Activated CD4-positive, alpha-beta T cell treated with anti-CD3 and anti-CD28 coated beads, Interleukin-2, Interleukin-6, amounts not matched to agents 100 ng/mL and 50 ng/mL, durations not matched to agents 16 hours and 8 hours (primary cell): ENCODE measurements at regions not wholly inside any gene's neighbourhood (a gene's known extent, or its start where the extent isn't known, plus 50 kb on each side); places are given as distances from the start of the nearest gene placed in this dataset.

Experiments used
- DNase-seq: peaks from one replicate; pipeline ENCODE4 v3.0.0-alpha.2; 2020

DNA sequence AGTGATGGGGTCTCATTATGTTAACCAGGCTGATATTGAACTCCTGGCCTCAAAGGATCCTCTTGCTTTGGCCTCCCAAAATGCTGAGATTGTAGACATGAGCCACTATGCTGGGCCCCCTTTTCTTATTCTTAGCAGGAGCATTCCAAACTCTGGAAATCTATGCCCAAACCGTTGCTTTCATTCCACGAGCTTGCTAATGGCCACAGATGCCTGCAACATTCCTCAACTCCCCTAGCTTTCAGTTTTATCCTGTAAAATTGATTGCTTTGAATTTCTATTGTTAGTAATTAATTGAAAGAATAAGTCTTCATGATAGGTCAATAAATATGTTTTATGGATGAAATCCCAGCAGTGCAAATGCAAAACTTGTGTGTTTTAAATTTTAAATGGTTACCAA, 564.8 kb upstream of the WWC1 start:
- DNase-seq, result no peak

DNA sequence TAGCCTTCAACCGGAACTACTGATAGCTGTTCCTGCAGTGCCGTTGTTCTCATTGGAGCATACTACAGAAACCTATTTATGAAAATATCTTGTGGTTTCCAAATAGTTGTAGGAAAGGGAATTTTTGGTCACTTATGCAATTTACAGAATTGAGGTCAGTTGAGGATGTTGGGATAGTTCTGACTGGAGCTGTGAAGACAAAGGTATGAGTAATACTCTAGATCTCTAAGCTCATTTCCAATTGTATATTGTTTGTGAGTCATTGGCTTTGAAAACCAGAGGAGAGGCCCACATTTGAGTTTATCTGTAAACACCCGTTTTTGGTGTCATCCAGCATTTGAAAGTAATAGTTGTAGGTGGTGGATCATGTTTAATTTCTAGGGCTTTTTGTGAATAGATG, 561.3 kb upstream of the WWC1 start:
- no peak for DNase-seq

DNA sequence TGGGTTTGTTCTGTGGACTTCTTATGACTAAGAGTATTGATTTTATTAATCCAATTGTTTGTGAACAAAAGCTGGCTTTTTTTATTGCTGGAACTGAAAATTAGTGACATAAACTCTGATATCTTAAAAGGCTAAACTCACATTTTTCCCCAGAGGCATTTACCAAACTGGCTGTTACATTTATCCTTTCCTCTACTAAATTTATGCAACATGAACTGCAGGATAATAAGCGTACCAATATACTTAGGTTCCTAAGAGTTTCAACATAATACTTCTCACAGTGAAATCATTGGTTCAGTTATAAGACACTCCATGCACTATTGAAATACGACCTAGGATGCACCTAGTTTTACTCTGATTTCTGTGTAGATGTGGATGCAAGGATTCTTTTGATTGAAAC, 560.8 kb upstream of the WWC1 start:
- DNase-seq, result no peak

DNA sequence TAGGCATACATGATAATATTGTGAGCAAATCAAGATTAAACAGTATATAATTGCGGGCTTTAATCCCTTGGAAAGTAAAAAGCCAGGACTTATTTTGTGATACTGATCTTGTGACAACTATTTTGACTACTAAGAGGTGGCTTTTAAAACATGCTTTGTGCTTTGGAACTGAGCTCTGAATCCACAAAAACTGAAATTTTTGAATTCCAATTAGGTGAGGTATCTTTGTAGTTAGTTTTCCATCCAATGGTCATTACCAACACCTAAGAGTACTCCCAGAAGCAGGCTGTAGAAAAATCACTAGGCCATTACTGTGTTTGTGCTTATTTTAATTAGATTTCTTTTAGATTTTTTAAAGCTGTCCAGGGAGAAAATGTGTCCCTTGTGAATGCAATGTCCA, 559.5 kb upstream of the WWC1 start:
- DNase-seq, result no peak

DNA sequence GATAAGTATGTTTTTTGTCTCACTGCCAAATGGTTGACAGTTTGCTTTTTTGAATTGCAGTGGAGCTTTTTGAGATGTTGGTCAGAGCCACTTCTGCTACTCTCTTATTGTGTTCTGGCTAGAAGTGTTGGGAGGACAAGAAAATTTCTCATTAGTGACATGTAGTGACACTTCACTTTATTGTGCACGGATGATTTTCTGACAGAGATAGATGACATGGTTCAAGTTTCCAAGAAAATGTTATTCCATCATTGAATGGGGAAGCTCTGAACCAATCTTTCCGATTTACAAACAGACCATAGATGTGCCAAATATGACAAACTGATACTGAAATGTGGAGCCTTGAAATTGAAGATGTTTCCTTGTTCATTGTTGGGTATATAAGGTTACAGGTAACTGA, 558.9 kb upstream of the WWC1 start:
- no peak for DNase-seq

DNA sequence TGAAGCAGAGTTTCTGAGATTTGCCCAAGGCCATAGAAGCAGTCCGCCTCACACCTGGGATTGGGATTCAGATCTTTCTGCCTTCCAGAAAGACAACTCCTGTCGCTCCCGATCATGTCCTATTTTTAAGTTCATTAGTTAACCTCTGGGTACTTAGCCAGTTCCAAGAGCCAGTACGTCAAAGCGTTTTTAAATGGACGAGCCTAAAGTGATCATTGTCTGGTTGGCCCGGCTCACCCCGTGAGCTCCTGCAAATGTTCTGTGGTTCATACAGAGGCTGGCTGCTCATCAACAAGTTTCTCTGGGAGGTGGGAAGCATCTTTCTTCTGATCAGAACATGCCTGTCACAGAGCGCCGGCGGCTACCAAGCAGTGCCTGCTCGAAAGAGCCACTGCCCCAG, 554.5 kb upstream of the WWC1 start:
- no peak for DNase-seq

DNA sequence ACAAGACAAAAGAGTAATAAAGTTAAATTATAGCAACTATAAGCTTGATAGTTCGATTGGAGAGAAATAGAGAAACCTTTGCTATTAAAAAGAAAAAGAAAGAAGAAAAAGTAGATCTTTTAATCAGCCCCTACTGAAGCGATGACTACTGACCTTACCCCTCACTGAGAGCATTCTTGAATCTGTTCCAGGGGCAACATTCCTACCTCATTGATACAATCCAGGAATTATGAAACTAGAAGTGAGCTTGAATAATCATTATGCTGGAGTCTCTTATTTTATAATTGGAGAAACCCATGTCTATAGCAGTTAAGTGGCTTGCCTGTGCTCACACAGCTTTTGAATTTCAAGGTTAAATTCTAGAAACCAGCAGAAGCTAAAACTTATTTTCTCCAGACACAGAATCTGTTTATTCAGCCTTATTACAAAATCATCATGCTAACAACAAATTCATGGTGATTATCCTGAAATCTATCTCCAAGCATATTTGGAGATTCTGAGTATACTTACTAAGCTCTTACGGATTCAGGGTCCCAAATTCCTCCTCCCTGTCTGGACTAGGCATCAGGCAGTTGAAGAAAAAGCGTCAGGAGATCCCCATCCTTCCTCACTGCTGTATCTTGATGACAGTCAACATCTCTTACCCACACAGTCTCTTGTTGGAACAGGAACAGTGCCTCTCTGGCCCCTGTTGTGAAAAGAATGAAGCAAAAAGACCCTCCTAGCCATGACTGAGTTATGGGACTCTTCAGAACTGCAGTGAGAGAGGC, 547.6 kb upstream of the WWC1 start:
- DNase-seq, result no peak

DNA sequence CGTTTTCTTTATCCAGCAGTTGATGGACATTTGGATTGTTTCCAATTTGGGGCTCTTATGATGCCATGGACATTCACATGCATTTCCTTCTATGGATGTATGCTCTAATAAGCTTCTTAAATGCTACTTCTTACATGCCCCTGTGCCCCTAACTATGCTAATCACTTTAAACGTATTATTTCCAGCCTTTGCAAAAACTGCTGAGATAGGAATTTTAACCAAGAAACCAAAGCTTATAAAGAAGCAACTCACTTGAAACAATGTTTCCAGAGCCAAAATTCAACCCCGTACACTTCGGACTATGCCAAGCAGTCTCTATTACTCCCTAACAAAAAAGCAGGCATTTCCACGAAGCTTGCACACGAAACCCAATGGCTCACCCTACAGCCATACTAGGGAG, 545.6 kb upstream of the WWC1 start:
- no peak for DNase-seq

DNA sequence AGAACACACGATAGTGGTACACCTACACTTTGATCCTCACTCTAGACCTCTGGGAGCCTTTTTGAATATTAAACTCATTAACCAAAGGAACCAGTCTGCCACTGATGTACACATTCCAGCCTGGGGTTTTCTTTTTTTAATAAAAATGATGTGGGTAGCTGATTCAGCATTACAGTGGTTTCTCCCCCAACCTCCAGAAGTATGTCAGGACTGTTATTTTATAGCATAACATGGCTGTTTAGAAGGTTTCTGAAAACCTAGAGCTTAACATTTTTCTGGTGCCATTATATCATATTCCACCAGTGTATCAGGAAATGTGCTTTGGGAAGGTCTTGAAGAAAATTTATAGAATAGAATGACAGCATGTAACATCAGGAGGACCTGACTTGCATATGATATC, 540.9 kb upstream of the WWC1 start:
- DNase-seq, result no peak

DNA sequence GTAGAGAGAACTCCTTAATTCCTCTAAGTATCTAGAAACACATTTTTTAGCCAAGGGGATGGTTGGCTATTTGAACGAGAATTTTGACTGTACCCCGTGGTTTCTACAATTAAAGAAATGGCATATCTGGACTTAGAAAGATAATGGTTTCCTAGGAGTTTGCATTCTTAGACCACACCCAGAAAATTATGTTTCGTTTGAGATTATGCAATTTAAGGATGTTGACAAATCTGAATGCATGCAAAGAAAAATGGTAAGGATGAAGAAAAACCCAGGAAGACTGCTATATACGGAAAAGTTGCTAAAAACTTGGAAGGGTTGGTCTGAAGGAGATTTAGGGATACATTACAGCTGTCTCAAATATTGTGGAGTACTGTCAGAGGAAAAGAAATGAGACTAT, 538.5 kb upstream of the WWC1 start:
- DNase-seq, result no peak

DNA sequence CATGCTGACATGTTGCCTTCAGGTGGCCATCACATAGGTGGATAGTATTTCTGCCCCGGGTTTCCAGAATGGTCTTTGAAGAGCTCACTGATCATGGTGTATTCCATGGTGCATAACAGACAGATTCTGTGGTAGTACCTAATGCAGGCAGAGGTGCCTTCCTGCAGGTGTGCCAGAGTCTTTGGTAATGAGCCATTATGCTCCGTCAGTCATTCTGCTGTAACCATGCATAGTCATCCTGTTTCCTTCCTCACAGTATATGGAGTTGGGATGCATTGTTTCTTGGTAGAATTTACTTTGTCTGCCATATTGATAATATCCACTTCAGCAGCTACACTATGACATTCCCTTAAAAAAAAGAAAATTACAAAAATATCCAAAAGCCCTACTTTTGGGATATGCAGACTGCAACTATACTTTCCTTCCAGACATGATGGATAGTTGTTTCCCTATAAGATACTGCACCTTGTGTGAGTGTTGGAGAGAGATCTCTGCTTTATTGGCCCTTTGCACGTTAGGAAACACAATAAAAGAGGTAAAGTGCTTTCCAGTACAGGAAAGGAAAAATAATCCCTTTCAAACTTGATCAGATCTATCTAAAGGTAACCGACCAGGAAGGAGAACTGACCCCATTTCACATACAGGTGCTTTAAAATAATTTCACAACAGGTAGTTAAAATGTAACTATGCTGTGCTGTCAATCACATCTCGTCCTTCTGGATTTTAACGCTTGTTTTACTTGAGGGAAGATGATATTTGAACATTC, 537.5 kb upstream of the WWC1 start:
- no peak for DNase-seq

DNA sequence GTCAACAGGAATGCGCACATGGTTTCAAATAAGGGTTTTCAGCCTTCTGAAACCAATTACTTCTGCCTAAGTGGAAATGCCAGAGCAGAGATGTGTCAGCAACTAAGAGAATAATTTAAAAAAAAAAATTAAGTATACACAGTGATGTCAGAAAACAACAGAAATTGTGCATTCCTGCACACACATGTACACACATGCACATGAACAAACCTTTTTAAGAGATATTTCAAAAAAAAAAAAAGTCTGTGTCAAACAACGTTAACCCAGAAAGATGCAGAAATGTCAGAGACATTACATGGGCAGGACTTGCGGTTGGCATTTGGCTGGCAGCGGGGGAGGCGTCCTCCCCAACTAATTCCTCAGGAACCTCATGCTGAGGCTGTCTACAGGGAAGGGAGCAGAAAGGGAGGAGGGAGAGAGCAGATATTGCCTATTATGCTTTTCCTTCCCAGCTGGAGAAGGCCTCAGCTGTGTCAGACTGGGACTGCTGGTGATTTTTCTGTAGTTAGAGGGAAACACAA, 536.9 kb upstream of the WWC1 start:
- DNase-seq, result no peak

DNA sequence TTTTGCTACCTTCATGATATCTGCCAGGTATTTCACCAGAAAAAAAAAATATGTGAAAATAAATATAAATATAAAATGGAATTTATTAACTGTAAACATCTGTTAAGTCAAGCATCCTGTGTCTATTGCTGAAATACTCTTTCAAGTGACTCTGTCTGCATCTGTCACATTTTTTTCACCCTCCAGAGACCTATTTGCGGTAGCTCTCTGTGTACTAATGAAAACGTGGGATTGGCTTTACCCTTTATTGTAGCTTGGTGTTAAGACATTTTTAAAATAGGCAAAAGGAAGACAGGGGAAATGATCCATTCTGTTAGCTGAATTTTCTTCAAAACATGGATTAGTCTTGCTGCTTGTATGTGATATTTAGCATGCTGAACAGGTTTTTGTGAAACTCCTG, 536.0 kb upstream of the WWC1 start:
- DNase-seq, result no peak

DNA sequence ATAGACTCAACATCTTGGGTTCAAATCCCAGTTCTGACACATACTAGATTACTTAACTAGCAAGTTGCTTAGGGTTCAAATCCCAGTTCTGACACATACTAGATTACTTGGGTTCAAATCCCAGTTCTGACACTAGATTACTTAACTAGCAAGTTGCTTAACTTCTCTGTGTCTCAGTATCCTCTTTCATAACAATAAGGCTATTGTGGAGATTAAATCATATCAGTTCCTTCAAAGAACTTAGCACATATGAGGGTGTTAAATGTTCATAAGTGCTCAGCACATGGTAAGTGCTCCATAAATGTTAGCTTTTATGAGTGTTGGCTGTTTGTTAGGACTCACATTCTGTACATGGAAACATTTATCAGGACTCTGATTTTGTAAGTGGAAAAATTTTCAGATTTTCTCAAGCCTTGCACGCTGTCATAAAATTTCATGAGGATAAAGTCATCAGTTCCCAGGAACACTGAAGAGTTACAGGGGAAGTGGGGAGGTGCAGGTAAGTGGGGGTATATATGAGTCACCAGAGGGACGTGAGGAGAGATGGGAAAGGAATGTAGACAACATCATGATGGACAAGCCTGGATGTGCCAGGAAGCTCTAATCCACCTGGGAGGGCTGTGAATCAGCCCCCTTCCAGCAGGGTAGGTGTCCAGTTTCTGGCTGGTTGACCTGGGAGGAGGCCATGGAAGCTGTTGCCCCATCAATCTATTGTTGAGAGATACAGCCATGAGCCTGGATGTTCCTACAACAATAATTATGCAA, 532.2 kb upstream of the WWC1 start:
- DNase-seq, result no peak

DNA sequence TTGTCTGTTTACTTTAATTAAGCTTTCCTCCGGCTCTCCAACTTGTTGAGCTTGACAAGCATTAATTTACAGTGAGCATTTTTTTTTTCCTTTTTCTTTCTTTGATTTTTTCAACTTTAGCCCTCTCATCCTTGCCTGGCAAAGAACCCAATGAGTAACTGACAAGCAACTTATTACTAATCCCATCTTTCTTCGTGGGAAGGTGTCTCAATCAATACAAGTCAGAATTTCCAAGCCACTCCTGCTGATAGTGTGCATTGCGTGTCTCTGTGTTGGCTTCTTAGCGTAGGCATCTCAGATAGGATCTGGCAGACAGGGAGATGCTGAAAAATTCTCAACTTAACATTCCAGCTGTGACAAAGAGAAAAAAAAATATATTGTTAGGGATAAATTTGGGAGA, 527.7 kb upstream of the WWC1 start:
- DNase-seq, result no peak

DNA sequence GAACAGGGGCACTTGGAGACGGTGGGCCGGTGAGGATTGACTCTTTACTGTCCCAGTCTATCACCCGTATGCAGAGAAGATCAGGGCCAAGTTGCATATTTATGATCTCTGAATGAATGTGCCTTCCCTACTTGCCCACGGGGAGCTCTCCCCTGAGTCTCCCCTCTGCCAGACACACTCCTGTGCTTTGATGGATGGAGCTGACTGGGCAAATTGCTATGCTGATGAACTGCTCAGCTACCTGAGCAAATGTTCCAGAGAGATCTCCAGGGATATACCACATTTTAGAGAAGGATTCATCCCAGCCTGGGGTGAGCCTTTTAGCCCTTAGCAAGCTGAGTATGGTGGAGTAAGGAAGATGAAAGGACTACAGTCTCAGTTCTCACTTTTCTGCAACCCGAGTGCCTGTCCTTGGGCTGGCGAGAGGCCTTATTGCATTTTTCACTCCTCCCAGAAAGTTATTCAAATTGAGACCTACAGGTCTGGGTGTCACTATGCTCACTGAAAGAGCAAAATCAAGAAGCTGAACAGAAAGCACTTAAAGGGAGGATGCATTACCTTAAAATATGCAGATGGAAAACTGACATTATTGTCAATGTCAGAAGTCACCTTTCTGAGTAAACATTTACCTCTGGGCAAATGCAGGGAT, 526.7 kb upstream of the WWC1 start:
- DNase-seq, result no peak

DNA sequence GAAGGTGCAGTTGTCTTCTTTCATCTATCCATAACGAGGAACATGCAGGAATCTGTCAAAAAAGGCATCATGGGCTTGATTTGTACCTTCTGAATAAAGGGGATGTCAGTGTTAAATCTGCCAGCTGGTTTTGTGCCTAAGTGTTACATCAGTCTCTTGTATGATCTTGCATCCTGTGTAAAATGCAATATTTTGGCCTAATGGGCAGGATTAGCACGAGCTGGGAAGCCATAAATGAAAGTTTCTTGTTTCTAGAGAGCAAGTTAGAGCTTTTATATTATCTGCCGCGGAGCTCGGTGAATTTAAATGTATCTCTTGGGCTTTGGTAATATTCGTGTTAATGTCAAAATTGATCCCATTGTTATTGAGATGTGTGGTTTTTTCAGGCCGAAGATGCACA, 526.1 kb upstream of the WWC1 start:
- no peak for DNase-seq

DNA sequence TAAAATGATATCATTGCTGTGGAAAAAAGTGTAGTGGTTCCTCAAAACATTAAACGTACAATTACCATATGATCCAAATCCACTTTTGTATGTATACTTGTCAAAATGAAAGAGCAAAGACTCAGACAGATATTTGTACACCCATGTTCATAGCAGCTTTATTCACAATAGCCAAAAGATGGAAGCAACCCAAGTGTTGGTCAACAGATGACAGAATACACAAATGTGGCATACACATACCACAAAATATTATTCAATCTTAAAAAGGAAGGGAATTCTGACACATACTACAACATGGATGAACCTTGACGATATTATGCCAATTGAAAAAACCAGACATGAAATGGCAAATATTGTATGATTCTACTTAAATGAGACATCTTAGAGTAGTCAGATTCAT, 524.5 kb upstream of the WWC1 start:
- DNase-seq, result no peak

DNA sequence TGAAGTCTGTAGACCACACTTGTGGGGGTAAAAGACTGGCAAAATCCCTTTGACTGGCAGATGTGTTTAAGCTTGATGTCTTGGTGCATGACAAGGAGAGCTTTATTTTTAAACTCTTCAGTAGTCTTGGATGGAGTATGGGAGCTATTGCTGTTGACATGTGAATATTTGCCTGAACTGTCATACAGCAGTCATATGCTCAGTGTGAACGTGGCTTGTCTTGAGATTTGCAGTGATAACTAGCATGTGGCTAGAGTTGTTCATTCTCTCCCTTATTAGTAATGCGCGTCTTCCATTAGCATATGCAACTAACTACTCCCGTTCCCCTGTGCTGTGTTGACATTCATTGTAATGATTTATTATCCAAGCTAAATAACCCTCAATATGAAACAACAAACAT, 523.6 kb upstream of the WWC1 start:
- DNase-seq, result no peak

DNA sequence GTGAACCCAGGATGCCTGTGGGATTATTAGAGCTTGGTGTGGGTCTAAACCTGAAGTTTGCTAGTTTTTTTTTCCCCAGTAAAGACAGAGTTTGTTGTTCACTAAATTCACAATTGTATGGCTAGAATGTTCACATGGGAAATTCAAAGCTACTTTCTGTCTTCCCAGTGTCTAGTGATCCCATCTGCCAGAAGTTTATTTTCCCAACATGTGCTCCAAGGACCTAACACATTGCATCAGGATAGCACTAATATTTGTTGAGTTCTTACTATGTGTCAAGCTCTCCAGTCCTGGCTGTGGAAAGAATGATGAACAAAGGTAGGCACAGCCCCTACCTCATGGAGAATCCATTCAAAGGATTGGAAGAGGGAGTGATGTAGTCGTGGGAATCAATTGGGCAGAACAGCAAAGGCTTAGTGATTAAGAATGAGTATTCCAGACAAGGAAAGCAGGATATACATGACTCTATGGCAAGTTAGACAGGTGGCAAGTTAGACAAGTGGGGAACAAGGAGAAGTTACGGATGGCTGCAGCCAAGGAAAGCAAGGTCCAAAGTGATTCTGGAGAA, 521.5 kb upstream of the WWC1 start:
- no peak for DNase-seq

DNA sequence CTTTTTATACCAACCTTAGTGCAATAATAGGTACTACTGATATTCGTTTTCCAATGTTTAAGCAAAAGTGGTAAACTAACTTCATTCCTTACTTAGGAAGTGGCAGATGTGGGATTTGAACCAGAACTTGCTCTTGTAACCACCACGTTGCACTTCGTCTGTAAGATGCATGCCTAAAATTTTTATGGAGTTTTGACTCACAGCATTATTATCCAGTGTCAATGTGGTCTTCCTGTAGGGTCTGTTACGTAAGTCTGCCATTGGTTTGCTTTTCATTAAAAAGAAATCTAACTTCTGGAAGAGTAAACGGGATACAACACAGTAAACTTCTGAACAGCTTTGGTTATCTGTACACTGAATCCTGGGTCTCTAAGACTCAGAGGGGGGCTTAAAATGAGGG, 521.0 kb upstream of the WWC1 start:
- no peak for DNase-seq

DNA sequence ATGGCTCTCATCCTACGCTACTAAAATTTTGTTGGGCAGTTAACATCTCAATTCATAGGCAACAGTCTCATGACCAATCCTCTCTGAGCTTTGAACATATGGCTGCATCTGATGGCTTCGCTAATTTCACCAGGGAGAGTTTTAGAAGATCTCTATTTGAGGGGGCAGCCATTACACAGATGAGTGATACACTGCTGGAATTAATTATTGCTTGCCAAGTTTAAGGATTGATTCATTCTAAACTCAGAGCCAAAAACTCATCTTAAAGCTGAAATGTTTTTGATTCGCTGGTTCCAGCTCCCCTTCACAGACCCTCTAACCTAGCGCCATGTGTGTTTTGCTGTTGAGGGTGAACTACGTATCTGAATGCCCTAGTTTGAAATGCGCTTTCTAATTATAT, 519.9 kb upstream of the WWC1 start:
- DNase-seq, result no peak
